Activated T-cell treated with anti-CD3 and anti-CD28 coated beads, Interleukin-2, amount 50 U/mL, for 1 hour (primary cell): ENCODE measurements at regions not wholly inside any gene's neighbourhood (a gene's known extent, or its start where the extent isn't known, plus 50 kb on each side); places are given as distances from the start of the nearest gene placed in this dataset.

Source experiments
- DNase-seq: peaks from one replicate; pipeline ENCODE4 v3.0.0-alpha.2; 2020

- no peak for DNase-seq
These were observed 248.9 kb upstream of the SLC24A2 start for GRCh38 chr9:20037699-20038098.

DNA sequence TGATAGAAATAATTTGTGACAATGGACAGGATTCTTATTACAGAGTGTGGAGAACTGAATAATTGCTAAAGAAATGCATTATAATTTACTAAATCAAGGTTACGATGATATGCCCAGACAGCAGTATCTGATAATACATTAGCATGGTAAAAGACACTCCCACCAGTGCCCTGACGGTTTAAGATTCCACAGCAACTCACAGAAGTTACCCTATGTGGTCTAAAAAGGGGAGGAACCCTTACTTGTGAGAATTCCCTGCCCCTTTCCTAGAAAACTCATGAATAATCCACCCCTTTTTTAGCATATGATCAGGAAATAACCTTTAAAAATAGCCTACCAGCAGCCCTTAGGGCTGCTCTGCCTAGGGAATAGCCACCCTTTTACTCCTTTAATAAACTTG is 244.7 kb upstream of the SLC24A2 start:
- no peak for DNase-seq

GRCh38 chr9:20032413-20033006 is 243.7 kb upstream of the SLC24A2 start:
- no peak for DNase-seq

- DNase-seq: no peak
These were observed 243.0 kb upstream of the SLC24A2 start for GRCh38 chr9:20031836-20032235.

DNA sequence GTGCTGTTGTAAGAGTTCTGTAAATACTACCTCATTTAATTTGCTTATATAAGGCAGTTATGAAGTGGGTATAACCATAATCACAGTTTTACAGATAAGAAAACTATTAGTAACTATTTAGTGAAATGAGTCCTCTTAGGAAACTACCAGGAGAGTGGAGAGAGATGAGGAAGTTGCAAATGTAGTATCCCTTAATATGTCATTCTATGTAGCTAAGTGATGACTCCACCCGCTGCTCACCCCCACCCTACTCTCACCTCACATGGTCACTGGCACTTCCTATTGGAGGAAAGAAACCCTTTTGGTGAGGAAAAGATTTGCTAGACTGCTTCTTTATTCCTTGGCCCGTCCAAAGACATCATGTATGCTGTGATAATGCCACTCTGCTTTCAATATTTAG is 241.8 kb upstream of the SLC24A2 start:
- no peak for DNase-seq

DNA sequence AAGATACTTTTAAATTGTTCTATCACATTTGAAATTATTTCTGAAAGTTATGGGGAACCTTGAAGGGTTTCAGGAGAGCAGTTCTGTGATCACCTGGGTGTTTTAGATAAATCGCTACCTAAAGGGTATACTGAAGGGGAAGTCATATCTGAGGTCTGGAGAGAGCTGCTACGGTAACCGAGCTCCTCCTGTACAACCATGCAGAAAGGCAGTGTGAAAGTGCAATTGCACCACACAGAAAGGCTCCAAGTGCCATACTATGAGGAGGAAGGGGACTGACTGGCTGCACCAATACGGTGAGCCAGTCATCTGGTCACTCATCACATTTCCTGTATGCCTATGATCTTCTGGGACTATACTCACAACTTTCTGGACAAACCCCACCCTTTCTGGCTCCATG is 241.4 kb upstream of the SLC24A2 start:
- no peak for DNase-seq

GRCh38 chr9:20028849-20029231 is 240.0 kb upstream of the SLC24A2 start:
- DNase-seq: no peak

DNA sequence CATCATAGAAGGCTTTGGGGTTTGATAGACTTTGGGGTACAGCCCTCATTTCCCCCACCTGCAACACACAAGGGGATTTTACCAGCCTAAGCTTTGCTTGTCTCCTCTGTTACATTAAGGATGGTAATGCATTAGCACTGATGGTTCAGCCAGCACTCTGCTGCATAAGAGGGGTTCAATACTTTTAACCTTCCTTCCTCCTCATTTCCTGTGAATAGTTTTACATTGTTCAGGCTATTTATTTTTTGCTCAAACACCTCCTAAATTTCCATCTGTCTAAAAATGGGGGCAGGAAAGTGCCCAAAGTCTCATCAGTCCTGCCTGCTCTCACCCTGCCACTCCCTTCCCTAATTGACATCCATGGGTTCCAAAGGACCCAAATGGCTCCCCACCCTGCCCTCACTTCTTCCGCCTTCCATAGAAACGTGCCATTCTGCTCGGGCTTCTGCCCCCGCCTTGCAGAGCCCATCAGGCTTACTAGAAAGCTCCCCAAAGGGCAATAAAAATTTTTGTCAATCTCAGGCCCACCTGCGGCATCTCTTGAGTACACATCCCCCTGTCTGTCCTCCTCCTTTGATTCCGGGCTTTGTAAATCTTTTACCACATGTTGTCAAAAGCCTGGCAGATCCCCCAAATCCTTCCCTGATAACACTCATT is 239.5 kb upstream of the SLC24A2 start:
- DNase-seq: no peak

GRCh38 chr9:20023961-20024571 is 235.2 kb upstream of the SLC24A2 start:
- no peak for DNase-seq

DNA sequence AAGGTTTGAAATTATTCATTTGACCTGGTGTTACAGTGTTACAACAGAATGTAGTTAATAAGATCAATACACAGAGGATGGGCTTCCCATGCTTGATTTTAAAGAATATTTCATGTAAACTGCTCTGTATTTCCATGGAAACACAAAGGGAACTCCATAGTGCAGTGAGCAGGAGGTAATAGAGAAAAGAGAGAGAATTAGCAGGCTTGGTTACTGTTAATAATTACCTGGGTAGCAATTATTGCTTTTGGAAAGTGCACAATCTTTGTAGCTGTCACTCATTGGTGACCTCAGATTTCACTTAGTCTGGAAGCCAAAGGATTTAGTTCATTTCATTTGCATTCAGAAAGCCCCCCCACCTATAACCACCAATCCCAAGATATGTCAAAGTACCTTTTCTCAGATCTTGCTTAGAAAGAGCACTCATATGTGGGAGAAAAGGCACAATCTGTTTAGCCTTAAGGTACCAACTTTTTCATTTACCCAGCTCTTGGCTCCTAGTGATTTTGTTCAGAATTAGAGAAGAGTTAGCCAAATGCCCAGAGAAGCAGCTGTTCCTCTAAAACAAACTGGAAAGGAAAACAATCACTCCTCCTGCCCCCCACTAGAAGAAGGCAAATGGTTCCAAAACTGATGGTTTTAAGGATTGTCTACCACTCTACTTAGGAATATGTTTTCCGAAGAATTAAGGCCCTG is 234.5 kb upstream of the SLC24A2 start:
- DNase-seq: no peak

- DNase-seq: no peak
These were observed 233.6 kb upstream of the SLC24A2 start for GRCh38 chr9:20022410-20022809.

DNA sequence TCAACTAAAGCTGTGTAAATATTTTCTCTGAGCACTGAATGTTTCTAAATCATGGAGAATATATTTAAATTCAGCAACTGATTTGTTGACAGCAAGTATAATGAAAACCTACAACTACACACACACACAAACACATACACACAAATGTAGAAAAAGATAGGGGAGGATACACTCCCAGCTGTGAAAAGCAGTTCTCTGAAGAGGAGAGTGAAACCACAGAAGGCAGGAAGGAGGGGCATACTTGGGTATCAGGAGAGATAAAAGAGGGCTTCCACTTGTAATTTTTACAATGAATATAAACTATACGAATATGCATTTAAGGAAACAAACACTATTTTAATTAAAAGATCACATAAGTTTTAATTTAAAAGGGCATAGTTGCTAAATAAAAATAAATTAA is 227.8 kb upstream of the SLC24A2 start:
- DNase-seq: no peak

- no peak for DNase-seq
These were observed 226.6 kb upstream of the SLC24A2 start for GRCh38 chr9:20015427-20015931.

GRCh38 chr9:20014168-20014567 is 225.3 kb upstream of the SLC24A2 start:
- no peak for DNase-seq

DNA sequence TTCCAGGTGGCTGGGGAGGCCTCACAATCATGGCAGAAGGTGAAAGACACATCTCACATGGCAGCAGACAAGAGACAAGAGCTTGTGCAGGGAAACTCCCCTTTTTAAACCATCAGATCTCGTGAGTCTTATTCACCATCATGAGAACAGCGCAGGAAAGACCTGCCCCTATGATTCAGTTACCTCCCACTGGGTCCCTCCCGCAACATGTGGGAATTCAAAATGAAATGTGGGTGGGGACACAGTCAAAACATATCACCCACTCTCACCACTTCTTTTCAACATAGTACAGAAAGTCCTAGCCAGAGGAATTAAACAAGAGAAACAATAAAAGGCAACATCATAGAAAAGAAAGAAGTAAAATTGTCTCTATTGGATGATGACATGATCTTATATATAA is 223.4 kb upstream of the SLC24A2 start:
- no peak for DNase-seq

DNA sequence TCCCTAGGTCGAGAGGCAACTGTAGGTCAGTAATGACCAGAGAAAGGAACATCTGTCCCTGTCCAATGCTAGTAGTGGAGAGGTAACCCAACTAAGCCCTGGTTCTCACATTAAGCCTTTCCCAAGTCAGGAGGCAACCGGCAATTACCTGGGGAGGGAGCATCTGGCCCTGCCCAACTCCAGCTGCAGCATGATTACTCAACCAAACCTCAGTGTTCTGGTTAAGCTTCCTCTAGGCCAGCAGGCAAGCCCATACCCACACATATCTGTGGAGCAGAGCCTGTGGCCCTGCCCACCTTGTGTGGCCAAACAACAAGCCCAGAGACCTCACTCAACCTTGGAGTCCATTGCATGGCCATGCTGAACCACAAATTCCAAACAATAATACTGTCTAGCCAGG is 220.8 kb upstream of the SLC24A2 start:
- DNase-seq: no peak

- DNase-seq: no peak
These were observed 213.2 kb upstream of the SLC24A2 start for GRCh38 chr9:20002011-20002410.

DNA sequence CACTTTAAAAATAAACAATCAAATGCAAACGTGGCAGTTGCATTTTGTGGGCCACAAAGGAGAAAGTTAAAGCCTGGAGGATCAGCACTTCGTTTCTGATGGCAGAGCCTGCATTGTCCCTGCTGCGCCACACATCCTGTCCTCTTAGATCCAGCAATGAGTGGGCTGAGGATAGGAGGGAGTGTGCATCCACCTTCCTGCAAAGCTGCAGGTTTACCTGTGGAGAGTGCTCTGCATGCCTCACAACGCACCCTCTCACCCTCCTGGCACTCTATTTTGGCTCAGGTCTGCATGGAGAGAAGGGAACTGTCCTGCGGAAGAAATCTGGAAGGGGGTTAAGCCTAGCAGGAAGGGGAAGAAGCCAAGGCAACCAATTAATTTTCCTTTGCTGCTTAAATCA is 212.2 kb upstream of the SLC24A2 start:
- DNase-seq: no peak

DNA sequence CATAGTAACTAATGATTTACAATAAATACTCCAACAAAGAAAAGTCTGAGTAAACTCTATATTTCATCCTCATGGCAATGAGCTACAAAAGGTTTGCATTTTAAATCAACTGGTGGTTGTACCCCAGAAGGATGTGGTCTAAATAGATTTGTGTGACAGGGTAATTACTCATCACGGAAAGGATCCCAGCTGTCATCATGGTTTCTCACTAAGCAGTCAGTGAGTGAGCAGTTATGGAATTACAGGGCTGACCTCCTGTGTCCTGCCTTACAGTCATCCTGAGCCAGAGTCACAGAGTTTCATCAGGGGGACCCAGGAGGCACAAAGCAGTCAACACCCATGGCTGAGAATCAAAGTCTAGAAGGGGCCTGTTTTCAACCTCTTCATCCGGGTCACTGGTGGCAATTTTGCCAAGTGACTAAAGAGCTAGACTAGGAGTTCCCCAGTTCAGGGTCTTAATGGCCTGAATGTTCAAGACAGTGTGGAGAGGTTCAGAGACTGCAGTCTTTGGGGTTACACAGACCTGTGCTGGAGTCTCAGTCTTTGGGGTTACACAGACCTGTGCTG is 210.7 kb upstream of the SLC24A2 start:
- no peak for DNase-seq

DNA sequence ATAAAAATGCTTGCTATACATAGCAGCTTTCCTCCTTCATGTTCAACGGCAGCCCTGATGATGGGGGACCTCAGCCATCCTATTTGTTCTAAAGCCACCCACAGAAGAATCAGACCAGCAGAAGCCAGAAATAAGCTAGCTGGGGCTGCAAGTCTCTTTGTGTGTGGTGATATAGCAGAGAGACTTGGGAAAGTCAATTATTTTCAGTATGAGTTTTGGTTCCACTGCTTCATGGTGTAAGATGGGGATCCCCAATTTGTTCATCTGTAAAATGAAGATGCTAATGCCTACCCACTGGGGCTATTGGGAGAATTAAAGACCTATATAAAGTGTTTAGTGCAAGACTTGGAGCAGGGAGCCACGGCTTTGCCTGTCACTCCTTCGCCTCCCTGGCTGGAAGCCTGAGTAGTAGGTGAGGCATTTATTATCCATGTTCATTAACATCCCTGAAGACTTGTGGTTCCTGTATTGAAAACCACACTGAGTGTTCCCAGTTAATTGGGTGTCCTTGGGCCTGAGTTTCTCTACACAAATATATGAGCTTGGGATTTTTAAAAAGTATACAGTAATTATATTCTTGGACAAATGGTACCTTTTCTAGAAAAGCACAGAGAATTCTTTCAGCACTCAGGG is 210.1 kb upstream of the SLC24A2 start:
- DNase-seq: no peak

- DNase-seq: no peak
These were observed 209.3 kb upstream of the SLC24A2 start for GRCh38 chr9:19998153-19998552.

DNA sequence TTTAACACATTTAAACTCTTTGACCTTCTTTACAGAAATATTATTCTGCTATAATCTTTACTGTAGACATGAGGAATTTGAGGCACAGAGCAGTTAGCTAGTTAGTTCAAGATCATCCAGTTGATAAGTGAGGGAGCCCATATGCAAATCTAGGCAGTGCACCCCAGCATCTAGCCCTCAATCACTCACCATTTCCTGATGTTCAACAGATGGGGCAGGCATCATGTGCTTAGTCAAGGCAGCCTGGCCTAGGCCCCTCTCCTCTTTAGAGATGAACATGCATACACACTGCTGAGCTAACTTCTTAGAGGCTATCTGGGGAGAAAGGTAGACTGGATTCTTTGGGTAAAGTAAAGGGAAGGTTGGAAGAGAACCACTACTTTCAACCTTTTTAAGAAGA is 206.8 kb upstream of the SLC24A2 start:
- DNase-seq: no peak

DNA sequence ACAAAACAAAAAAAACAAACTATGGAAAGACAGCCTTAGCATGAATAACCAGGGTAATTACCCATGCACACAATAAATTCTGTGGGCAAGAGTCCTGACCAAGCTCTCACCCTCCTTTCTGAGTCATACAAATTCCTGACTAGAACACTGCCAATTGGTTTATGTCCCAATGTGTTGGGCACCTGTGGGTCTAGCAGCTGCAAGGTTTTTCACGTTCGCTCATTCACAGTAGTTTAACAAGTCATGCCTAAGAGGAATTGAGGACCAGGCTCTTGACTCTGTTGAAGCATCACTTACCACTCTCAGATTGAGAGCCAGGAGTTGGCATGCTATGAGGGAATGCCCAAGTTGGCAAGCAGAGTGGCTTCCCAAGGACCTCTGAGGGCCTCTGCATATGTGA is 205.5 kb upstream of the SLC24A2 start:
- no peak for DNase-seq
